GM19438 (cell line): ENCODE measurements at regions not wholly inside any gene's neighbourhood (a gene's known extent, or its start where the extent isn't known, plus 50 kb on each side); places are given as distances from the start of the nearest gene placed in this dataset.
"Not testable (repeated sequence)": the region's sequence is repeated elsewhere in the genome, so short reads cannot be mapped to it uniquely, and the experiment has no call there.

Source experiments
- ATAC-seq: cut with Tn5 transposase; IDR thresholded peaks from one replicate; pipeline ENCODE4 v1.9.1; 2021; ENCODE audit warnings: low read depth; ENCODE audit not compliant: unreplicated experiment

DNA sequence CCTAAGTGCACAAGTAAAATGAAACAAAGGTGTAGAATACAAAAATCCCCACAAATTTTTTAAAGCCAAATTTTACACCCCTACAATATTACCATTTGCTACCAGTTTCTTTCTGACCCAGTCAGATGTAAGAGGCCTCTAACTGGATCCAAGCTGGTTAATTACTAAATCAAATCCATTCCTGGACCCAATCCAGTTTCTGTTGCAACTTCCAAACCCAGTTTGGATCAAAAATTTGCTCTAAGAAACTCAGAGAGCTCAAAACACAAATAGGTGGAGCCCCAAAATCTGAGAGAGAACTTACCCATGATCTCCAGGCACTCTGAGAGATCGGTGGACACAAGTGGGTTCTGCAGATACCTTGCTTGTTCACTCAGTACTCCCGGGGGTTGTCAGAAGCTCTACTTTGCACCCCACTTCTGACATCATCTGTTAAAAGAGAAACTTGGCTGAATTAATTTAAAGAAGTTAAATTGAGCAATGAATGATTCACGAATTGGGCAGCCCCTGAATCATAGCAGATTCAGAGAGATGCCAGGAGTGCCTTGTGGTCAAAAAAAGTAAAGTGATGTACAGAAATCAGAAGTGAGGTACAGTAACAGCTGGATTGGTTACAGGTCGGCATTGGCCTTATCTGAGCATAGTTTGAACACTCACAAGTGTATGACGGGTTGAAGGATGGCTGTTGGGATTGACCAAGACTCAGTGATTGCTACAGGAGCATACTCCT lies 448.0 kb downstream of the KCNT2 start:
- ATAC-seq, result no peak

DNA sequence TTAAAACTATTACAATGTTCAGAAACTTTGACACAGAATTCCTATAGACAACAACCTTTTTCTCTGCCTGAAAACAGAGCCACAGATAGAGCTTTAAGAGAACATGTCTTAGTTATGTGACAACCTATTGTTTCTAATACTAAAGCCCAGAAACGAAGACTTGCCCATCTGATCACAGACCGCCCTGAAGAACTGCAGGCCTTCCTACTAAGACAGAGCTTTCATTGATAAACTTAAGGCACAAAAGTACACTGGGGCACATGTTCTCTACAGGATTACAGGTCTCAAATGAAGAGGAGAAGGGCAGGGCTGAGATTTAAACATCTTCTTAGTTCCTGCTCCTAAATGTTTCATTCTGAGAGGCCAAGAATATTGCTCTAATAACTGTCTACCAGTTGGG lies 452.7 kb downstream of the KCNT2 start:
- ATAC-seq, result no peak

DNA sequence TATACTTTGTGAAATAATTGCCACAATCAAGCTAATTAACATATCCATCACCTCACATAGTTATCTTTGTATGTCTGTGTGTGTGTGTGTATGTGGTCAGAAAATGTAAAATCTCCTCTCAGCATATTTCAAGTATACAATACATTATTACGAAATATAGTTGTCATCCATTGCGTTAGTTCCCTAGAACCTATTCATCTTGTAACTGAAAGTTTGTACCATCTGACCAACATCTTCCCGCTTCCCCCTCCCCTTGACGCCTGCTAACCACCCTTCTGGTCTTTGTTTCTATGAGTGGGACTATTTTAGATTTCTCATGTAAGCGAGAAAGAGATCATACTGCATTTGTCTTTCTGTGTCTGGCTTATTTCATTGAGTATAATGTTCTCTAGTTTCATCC lies 455.3 kb downstream of the KCNT2 start:
- ATAC-seq, result no peak

- ATAC-seq, result no peak
These were observed 456.2 kb downstream of the KCNT2 start for GRCh38 chr1:196152086-196152485.

- ATAC-seq, result no peak
These were observed 459.8 kb downstream of the KCNT2 start for GRCh38 chr1:196148367-196148970.

- no peak for ATAC-seq
These were observed 460.7 kb downstream of the KCNT2 start for GRCh38 chr1:196147530-196147929.

- ATAC-seq, result not testable (repeated sequence)
These were observed 463.1 kb downstream of the KCNT2 start for GRCh38 chr1:196145151-196145550.

DNA sequence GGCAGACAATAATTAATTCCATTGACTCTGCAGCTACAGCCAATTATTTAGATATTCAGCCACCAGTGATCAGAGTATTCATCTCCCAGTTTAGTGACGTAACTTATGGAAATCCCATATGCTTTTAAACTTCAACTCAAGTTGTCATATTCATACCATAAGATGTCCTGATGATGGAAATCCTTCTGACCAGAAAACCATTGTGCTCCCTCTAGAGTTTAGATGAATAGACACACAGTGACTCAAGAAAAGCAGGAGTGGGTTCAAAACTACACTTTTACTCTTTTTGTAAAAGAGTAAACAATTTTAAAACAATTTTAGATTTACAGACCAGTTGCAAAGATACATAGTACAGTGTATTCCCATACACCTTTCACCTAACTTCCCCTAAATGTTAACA lies 463.7 kb downstream of the KCNT2 start:
- ATAC-seq, result no peak

GRCh38 chr1:196143602-196144342 lies 464.5 kb downstream of the KCNT2 start:
- ATAC-seq, result no peak

DNA sequence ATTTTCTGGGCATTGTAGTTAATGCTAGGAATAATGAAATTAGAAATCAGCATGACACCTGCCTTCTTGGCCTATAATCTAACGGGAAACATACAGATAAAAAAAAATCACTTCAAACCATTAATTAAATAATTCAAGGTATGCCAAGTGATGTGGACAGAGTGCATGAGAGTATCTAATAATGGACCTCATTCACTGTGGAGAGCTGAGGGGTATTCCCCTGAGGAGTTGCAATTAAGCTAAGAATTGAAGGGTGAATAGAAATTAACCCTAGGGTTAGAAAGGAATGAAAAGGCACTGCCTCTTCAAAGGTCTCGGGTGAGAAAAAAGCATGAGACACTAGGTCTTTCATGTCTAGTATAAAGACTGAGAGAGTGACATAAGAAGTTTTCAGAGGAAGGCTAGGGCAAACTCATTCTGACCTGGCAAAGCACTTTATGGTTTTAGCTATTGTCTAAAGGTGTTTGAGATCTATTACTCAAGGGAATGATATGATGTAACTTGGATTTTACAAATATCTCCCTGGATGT lies 466.1 kb downstream of the KCNT2 start:
- ATAC-seq, result no peak

DNA sequence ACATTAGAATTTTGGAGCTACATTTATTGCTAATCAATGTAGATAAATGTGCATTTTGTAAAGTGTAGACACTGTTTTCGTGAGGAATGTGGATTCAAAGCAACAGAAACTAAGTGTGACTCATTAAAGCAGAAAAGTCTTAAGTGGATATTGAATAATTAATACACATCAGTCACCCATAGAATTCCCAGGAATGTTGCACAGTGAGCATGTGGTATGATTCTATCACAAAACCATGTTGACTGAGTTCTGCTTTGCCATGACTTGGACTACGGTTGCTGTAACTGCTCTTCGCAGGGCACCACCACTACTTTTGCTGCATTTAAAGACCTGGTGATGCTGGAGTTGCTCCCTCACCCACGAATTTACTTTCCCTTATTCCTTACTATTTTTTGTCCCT lies 471.8 kb downstream of the KCNT2 start:
- no peak for ATAC-seq

DNA sequence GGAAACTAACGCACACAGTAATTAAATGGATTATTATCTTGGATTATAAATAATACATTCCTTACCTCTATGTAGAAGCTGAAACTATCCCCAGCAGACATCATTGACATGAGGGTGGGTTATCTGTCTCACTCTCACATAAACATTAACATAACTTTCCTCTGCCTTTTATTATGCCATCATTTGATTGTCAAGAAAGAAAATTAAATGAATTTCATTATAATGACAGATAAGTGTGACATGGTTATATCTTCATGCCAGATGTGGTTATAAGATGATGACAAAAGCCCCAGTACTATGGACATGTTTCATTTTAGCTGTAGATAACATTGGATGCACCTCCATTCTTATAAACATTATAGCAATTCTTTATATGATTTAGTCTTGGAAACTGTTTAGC lies 476.5 kb downstream of the KCNT2 start:
- ATAC-seq, result no peak

GRCh38 chr1:196128835-196129234 lies 479.4 kb downstream of the KCNT2 start:
- no peak for ATAC-seq

- ATAC-seq, result no peak
These were observed 487.1 kb downstream of the KCNT2 start for GRCh38 chr1:196121181-196121580.

DNA sequence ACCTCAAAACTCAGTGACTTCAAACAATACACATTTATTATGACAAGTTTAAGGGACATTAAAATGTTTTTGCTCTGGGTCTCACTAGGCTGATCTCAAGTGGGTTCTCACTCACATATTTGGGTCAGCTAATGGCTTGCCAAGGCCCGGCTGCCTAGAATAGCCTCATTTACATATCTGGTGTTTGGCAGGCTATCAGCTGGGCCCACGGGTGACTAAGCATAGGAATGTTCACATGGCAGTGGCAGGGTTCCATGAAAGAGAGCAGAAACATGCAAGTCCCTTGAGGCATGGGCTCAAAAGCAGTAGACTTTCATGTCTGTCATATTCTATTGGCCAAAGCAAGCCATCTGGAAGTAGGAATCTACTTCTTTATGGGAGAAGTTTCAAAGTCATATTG lies 492.6 kb downstream of the KCNT2 start:
- no peak for ATAC-seq

DNA sequence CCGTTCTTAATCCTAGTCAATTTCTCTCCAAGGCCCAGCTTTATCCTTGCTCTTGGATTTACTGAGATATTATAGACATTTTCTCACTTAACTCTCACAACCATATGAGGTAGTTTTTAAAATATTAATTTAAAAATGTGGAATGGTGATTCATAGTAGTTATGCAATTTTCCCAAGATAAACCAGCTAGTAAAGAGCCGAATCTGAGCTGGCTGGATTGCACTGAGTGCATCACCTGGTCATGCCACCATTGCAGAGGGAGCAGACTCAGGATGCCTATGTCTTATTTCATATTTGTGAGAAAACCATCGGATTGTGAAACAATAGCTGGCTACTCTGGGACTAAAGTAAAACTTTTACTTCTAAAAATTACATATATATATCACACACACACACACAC lies 494.0 kb downstream of the KCNT2 start:
- ATAC-seq, result no peak

- ATAC-seq, result not testable (repeated sequence)
These were observed 499.2 kb downstream of the KCNT2 start for GRCh38 chr1:196108990-196109389.

DNA sequence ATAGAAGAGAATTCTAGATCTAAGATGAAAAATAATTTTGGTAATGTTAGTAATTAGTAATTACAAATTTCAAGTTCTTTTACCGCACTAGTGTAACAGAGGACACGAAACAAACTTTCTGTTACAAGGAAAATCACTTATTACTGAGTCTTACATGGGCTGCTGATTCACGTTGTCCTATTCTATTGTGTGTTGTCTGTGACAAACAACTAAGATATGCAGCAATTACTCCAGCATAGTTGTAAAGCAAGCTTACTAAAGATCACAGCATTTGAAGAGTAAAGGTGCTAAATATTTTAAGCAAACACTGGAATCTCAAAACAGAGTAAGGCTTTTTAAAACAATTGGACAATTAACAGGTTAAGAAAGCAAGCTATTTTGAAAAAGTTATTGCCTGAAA lies 502.3 kb downstream of the KCNT2 start:
- no peak for ATAC-seq

- no peak for ATAC-seq
These were observed 505.4 kb downstream of the KCNT2 start for GRCh38 chr1:196102826-196103225.

- no peak for ATAC-seq
These were observed 510.2 kb downstream of the KCNT2 start for GRCh38 chr1:196098000-196098399.

DNA sequence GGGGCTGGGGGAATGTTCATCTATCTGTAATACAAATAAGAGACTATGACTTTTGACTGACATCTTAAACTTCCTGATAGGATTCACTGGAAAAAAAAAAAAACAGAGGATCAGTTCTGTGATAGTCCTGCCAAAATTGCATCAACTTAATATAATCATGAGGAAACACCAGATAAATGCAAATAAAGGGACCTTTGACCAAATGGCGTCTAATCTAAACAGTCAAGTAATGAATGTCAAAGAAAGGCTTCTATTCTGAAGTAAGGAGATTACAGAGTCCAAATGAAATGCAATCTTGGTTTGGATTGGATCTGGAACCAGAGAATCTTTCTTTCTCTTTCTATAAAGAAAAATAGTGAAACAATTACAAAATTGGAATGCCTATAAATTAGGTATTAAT lies 513.4 kb downstream of the KCNT2 start:
- ATAC-seq, result no peak
